Ecto neural progenitor cell (in vitro differentiated cells): ENCODE measurements at regions not wholly inside any gene's neighbourhood (a gene's known extent, or its start where the extent isn't known, plus 50 kb on each side); places are given as distances from the start of the nearest gene placed in this dataset.
"Not testable (repeated sequence)": the region's sequence is repeated elsewhere in the genome, so short reads cannot be mapped to it uniquely, and the experiment has no call there.

Experiments used
- DNase-seq: peaks from one replicate; pipeline ENCODE4 v3.0.0-alpha.2; 2018; ENCODE audit warnings: low spot score

DNA sequence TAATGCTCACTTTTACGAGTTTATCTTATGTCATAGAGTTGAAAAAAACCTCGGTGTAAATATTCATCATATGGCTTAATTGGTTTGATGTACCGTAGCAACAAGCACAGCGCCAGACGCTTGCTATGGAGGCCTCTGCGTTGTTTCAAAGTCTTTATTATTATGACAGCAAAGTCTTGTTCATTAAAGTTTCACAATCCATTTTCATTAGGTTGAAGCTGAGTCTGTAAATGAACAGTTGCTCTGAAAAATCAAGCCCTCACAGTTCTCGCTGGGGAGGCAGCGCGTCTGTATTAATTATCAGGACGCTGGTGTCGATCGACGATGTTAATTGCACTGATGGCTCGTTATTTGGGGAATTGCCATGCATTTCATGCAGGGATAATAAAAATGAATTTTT, 185.6 kb downstream of the INSC start:
- no peak for DNase-seq

DNA sequence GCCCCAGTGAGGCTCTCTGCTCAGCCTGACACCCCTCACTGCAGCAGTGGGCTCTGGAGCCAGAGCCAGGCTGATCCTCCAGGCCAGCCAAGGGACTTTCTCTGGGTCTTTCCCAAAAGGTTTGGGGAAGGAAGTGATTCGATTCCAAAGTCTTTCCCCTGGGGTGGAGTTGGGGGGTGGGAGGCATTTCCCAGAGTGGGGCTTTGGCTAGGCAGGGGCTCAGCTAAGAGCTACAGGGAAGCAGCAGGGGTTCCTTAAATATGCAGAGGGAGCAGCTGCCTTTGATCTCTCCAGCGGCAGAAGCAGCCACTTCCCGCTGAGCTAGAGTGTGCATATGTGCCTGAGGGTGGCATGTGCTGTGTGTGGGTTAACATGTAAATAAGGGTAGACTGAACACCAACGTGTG, 192.9 kb downstream of the INSC start:
- peak; percentile 48 for DNase-seq

DNA sequence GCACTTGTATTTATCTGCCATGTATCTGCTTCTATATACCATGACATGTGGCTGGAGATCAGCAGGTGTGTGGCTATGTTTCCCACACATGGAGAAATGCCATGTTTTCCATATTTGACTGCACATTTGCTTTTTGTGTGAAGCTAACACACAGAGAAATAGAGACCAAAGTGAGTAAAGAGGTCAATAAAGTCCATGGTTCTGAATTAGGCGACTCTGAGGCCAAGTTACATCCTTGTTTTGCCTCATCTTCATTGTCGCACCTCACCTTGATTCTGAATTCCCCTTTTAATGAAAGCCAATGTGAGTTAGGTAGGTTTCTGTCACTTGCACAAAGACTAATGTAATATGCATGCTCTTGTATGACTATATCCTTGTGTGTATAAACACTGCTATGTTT, 194.1 kb downstream of the INSC start:
- no peak for DNase-seq

DNA sequence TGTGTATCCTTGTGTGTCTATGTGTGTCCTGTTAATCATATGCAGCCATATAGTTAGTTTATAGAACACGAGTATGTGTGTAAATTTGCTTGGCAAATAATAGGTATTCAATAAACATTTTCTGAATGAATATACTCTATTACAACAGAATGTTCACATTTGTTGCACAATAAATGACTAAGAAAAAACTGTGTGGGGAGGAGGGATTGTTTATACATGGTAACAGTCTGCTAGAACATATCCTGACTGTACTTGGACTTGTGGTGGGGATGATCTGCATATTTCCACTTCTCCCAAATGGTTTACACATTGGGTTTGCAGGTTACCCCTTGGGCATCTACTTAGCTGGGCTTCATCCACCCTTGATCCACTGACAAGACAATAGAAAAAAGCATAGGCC, 194.6 kb downstream of the INSC start:
- DNase-seq = no peak

DNA sequence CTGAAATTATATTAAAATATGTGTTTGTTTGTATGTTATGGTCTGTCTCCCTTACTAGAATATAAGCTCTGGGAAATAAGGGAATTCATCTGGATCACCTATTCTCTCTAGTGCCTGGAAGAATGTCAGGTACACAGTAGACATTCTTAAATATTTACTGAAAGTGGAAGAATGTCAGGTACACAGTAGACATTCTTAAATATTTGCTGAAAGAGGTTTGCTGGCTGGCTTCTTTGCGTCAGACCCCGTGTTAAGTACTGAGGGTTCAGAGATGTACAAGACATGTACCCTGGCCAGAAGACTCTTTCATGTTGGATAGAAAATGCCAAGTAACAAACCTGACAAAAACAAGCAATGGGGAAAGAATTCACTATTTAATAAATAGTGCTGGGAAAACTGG, 199.1 kb downstream of the INSC start:
- no peak for DNase-seq

DNA sequence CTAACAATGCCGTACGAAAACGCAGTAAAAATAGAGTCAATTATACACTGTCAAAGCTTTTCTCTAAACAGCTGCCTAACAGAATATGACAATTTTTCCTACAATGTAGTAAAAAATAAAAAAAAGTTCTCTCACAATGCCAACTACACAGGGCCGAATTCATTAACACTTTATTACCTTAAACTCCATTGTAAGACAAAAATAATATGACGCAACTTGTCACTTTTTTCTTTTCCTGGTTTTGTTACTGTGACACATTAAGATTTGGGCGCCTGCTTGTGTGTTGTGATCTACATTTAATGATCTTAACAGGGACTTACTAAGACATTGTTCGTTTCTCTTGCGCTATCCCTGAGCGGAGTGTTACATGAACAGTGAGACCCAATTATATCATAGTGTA, 204.1 kb downstream of the INSC start:
- no peak for DNase-seq

DNA sequence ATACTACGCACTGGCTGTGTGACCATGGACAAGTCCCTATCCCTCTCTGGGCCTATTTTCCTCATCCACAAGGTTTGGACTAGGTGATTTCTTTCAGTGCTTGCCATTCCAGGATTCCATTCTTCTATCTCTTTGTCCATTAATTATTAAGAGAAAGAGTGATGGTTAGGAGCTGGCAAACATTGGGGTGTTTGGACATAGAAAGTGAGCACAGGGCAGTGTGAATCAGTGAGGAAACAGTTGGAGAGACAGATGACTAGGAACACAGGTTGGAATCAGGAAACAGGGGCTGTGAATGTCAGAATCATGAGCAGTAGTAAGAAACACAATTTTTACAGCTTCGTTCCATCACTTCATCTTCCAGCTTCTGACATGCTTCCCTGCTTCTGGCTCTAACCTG, 211.8 kb downstream of the INSC start:
- no peak for DNase-seq

DNA sequence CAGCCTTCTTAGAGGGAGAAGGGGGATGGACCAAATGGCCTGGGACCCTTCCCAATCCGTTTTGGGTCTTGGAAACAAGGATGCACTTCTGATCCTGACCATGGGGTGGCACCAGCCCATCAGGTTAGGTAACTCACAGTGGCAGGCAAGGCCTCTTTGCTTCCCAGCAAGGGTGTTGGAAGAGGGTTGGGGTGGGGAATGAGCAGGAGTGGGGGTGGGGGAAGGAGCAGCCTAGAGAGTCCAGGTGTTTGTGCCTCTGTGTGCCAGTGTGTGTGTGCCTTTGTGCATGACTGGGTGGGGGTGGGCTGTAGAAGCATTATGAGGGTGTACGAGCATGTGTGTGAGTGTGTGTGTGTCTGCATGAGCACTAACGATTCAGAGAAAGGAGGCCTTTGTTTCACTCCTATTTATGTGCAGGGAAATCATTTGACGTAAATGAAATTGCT, 213.1 kb downstream of the INSC start:
- DNase-seq = peak; percentile 83

DNA sequence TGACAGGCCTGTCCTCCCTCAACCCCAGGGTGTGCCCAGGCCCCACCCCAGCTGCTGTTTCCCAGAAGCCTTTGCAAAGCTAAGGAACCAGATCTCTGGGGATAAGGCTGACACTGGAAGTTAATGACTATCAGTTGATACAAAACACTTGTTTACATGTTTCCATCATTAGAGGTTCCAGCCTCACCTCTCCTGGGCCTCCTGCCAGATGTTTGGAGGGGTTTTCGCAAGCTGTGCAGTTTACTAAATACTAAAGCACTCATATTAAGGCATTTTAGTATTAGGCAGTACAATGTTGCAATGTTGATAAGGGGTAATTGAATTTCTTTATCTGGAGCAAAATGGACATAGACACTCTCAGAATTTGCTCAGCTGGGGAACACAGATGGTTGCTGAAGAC, 218.7 kb downstream of the INSC start:
- DNase-seq = no peak

DNA sequence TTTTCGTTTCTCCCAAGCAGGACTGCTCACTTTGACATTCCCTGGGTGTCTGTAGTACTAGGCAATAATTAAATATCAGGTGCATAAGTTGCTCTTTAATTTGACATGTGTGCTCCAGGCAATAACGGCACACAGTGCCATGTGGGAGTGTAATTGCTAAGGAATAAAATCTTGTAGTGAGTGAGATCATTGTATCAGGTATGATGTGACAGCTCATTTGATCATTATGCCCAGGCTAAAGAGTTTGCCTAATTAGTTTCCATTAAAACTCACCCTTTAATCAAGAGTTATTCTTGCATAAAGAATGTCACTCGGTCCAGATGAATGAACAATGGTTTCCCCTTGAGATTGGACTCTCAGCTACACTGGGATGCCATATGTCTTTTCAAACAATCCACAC, 220.0 kb downstream of the INSC start:
- no peak for DNase-seq

DNA sequence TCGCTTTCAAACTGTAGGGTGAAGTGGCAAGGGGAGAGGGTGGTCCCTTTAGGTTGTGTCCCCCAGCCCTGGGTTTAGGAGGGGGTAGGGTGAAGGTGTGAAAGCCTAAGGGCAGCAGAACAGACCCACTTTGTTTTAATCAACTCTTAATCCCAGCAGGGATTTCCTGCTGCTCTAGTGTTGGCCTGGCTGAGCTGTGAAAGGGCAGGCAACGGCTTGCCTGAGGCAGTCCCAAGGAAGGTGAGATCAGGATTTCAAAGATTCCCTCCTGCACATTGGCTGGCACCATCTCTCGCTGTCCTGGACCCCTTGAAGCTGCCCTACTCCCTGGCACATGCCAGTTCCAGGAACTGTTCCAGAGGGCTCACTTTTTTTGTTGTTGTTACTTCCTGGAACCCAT, 221.3 kb downstream of the INSC start:
- DNase-seq = no peak

DNA sequence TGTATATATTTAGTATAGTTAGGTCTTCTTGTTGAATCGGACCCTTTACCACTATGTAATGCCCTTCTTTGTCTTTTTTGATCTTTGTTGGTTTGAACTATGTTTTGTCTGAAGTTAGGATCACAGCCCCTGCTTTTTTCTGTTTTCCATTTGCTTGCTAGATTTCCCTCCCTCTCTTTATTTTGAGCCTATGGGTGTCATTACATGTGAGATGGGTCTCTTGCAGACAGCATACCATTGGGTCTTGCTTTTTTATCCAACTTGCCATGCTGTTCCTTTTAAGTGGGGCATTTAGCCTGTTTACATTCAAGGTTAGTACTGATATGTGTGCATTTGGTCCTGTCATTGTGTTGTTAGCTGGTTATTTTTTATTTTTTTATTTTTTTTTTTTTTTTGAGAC, 224.6 kb downstream of the INSC start:
- DNase-seq = no peak

DNA sequence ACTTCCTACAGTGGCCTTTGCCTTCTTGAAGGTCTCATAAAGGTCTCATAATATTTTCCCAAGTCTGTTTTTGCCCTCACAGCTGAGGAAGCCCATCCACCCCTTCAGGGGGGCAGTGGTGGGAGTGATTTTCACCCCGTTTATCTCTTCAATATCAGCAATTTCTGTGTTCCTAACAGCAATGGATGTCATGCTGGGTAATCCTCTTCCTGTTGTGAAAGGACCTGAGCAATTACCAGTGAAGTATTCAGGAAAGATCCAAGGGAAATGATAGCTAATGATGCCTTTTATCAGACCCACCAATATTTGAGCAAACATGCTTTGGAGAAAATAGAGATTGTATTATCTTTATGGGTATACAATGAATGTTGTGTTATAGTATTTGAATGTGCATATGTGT, 226.9 kb downstream of the INSC start:
- no peak for DNase-seq

DNA sequence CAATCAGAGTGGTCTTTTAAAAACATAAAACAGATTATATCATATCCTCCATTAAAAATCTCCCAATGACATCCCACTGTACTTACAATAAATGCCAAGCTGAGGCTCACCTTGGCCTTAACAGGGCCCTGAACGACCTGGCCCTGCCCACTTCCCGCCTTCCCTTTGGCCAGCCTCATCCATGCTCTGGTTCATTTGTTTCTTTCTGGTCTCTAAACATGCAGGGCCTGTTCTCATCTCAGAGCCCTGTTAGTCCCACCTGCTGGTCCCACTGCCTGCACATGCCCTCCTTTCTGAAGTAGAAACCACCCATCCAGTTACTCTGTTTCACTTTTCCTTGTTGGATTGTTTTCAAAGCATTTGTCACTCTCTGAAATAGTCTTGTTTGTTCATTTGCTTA, 227.4 kb downstream of the INSC start:
- DNase-seq = no peak

DNA sequence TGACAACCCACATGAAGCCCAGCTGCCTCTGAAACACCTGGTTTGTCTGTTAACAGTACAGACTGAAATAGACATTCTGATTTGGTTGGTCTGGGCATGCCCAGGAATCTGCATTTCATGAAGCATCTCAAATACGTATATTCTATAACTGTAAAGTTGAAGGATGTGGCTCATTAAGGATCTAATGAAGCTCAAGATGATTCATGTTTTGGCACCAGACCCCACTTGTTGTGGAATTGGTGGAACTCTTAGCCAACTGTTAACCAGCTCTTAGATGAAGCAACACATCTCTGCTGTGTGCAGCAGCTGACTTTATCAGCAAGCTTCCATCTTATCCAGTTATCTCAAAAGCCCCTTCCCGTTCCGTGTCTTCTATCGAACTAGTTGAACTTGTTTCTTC, 232.2 kb downstream of the INSC start:
- DNase-seq = no peak

DNA sequence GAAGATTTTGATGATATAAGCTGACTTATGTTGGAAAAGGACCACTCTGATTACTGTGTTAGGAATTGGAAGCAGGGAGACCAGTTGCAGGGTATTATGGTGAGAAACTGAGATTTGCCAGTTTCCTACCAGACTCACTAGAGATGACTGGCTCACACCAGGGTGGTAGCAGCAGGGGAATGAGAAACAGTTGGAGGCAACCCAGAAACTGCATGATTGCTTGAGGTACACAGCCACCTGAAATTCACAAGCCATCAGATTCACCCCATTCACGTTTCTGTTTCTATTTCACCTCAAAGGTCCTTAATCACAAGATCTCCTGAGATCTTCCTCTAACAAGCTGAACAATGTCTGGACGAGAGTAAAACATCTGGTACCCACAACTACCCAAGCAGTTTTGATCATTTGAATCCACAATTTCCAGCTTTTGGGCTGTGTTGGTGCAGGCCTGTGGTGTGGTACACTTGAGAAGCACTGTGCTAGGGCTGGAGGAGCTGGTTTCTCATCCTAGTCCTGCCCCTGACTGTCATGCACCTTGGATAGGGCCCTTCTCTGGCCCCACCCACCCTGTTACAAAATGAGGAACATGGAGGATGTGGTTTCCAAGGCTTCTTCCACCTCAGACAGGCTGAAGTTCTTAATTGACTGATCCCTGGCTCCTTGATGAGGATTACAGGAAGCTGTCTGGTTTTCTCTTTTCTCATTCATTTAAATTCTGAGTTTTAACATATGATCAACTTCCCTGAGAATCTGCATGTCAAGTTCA, 233.4 kb downstream of the INSC start:
- DNase-seq = no peak

DNA sequence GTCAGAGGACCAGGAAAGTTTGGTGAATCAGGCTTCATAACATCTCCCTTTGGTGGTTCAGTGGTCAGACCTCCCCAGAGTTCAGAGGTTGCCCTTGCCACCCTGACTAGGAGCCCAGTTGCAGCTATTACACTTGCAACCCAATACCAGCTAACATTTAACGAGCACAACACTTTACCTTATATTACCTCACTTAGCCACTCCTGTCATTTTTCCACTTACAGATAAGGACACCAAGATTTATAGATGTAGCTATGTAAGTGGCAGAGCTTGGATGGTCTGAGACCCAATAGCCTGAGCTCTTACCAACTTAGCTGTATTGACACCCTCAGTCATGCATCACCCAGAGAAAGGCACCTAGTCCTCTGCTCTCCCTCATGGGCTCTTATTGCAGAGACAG, 234.7 kb downstream of the INSC start:
- DNase-seq = no peak

DNA sequence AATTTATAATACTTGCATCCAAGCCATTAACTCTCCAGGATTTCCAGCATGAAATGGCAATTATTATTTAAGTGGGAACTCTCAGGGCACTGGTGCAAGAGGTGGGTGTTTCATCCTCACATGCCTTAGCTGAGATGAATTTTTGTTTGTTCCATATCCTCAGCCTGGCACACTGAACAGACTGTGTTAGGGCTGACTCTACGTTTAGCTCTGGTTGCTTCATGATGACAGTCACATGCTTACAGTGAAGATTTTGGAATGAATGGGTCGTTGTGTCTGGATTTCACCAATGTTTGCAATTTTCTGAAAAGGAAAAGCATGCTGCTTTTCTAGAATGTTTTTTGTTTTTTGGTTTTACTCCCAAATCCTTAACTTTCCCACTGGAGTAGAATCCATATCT, 246.6 kb downstream of the INSC start:
- DNase-seq = no peak

DNA sequence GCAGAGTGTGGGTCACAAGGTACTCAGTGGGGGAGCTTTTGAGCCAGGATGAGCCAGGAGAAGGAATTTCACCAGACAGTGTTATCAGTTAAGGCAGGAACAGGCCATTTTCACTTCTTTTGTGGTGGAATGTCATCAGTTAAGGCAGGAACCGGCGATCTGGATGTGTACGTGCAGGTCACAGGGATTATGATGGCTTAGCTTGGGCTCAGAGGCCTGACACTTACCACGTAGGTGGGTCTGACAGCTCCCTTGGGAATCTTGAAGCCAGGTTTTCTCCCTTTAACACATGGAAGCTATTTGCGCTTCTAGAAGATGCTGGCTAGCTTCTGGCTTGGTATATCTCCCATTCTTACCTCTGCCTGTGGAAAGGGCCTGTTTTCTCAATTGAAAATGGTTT, 250.6 kb downstream of the INSC start:
- not testable (repeated sequence) for DNase-seq

DNA sequence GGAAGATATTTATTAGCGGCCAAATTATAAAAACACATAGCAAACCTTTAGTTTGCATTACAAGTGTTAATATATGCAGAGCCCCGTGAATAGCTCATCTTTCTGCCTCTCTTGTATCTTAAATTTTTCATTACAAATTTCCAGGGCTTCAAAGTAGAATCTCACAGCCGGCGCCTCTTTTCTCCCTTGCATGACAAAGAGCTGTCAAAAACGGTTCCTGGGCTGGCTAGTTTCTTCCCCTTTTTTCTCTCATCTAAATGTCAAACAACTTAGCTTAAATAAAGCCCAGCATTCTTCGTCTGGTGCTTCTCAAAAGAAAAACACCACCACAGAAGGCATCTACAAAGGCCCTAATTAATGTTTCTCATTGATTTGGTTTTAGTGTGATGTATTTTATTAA, 253.0 kb downstream of the INSC start:
- DNase-seq = no peak

DNA sequence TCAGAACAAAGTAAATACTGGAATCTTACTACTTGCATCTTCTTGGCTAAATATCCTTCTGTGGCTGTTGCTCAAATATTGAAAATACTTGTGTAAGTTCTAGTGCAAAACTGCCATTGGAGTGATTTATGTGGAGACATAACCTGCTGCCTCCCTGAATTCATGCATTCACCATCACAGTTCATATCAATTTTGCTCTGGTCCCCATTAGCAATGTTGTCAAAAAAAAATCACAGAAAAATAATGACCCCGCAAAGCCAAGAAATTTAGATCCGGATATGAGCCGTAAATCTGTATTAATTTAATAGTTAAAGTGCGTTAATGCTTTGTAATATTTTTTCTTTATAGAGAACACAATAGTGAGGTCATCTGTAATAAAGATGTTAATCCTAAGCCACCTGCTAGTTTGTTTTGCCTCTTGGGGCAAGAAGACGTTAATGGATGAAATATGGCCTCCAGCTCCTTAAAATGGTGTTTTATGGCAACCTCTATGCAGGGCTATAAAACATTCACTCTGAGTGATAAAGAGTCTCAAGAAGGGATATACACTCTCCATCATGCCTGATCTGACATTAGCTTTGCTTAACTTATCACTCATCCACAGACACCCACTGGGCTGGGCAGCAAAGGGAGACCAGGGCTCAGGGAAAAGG, 255.9 kb downstream of the INSC start:
- DNase-seq = no peak

DNA sequence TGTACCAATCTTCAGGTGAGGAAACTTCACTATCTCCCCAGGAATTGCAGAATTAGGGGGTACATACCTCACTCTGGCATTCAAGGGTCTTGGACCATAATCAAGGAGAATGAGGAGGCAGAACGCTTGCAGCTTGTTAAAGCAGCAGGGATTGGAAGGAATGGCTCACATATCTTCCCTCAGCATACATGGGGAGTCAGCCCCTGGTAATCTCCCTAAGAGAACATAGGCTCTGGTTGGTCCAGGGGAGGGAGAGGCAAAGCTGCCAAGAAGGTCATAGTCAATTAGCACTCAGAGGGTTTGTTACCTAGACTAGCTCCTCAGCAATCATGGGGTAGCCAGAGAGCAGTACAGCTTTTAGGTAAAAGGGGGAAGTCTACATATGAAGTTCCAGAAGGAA, 256.8 kb downstream of the INSC start:
- no peak for DNase-seq

DNA sequence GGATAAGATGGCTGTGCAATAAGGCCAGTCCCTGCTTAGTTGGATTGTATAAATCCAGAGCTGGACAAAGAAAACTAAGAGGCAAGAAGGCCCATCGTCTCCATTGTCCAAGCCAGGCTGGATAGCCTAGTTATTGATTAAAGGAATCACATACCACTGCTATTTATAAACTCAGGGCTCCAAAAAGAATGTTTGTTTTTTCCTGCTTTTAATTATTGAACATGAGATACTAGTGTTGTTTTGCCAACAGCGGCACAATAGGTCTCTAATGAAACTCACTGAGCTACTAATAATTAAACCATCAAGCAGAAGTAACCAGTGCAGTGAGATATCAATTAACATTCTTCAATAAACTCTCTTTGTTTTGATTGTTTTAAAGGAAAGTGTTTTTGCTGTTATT, 259.7 kb downstream of the INSC start:
- no peak for DNase-seq

DNA sequence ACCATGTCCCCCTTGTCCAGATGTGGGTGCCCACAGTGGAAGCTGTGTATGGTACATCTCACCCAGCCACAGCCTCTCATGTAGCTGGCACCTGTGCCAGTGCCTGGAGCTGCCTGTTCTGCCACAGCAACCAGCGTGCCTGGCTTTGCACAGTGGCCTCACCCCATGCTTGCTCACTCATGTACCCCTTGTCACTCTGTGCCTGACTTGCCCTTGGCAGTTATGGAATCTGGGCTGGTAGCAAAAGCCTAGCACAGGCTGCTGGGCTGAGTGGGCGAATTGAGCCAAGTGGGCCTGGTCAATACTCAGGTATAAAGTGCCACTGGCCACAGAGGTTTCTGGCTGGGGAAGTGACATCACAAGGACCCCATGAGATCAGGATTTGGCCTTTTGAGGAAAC, 264.2 kb downstream of the INSC start:
- no peak for DNase-seq
